HepG2 (cell line): ENCODE measurements at regions not wholly inside any gene's neighbourhood (a gene's known extent, or its start where the extent isn't known, plus 50 kb on each side); places are given as distances from the start of the nearest gene placed in this dataset.
"Not testable (repeated sequence)": the region's sequence is repeated elsewhere in the genome, so short reads cannot be mapped to it uniquely, and the experiment has no call there.

Experiments
- ATAC-seq: fragments of 200-7000 bp; cut with Tn5 transposase; 3 replicates; pipeline ENCODE4 v1.9.1; 2020; ENCODE audit warnings: mild to moderate bottlenecking, moderate library complexity
- BruUV-seq: library from RNA; stranded (reverse); fragments of 400-500 nt; replicated peaks from 2 replicates; lab custom pipeline; 2021; lab: Mats Ljungman, UMichigan
- CTCF ChIA-PET: fragments of 300-600 bp; formaldehyde crosslinking; extraction: SDS; loops from one replicate; lab custom pipeline; 2021; ENCODE audit warnings: low total read pairs, inconsistent platforms, low intra/inter-chr PET ratio; lab: Yijun Ruan, JAX
- POLR2A ChIA-PET: fragments of 350-600 bp; sonication (Branson Sonifier 250); formaldehyde crosslinking; loops from one replicate; lab custom pipeline; 2020; ENCODE audit warnings: antibody characterized with exemption, inconsistent platforms; lab: Yijun Ruan, JAX
- DNase-seq: peaks from one replicate; pipeline ENCODE4 v3.0.0-alpha.2; 2015; ENCODE audit warnings: low spot score
- FAIRE-seq: peaks from 3 replicates; lab custom pipeline; 2011; peaks lifted over from hg19 to GRCh38; lab: Jason Lieb, UNC
- H2AFZ ChIP-seq: one replicate; pipeline ENCODE4 v1.6.1; 2011; ENCODE audit warnings: low read length, inconsistent platforms
- H3K27ac ChIP-seq: fragments of 300-600 bp; 3 replicates; pipeline ENCODE4 v1.8.0; 2011; ENCODE audit warnings: mixed run types, mild to moderate bottlenecking, mixed read lengths, low read length, inconsistent platforms; ENCODE audit not compliant: insufficient read depth; ENCODE audit errors: extremely low read length
- H3K27me3 ChIP-seq, 2 experiments: fragments of 200-600 bp in 1 of 2; 2 replicates in 1 of 2; 3 replicates in 1 of 2; pipeline versions ENCODE4 v1.6.0 to v1.8.0; 2011; ENCODE audit warnings: low read length in 2 of 2, mild to moderate bottlenecking in 2 of 2, moderate library complexity in 2 of 2, inconsistent platforms in 1 of 2; ENCODE audit not compliant: insufficient read depth in 2 of 2, control insufficient read depth in 1 of 2
- H3K36me3 ChIP-seq, 2 experiments: fragments of 200-600 bp in 1 of 2; replicated peaks in 1 of 2; 2 replicates in 1 of 2; 3 replicates in 1 of 2; pipeline versions ENCODE4 v1.5.1 to v1.8.0; 2011; ENCODE audit warnings: low read length in 2 of 2, inconsistent platforms in 1 of 2; ENCODE audit not compliant: insufficient read depth in 2 of 2, control insufficient read depth in 1 of 2
- H3K4me1 ChIP-seq: 2 replicates; pipeline ENCODE4 v1.5.1; 2012; ENCODE audit warnings: low read length, inconsistent platforms; ENCODE audit not compliant: insufficient read depth
- H3K4me2 ChIP-seq: 2 replicates; pipeline ENCODE4 v1.6.0; 2011; ENCODE audit warnings: low read depth, low read length, inconsistent platforms
- H3K4me3 ChIP-seq, 3 experiments: fragments of 200-600 bp in 1 of 3; sonication (generic), shearing (Covaris generic) in 1 of 3; replicated peaks in 1 of 3; 2 replicates each; pipeline ENCODE4 v1.5.1; 2011 to 2016; ENCODE audit warnings: low read length in 3 of 3, inconsistent platforms in 2 of 3, low read depth in 2 of 3, mild to moderate bottlenecking in 2 of 3, control low read depth in 1 of 3, mixed read lengths in 1 of 3; ENCODE audit not compliant: insufficient read depth in 1 of 3
- H3K79me2 ChIP-seq: one replicate; pipeline ENCODE4 v1.6.1; 2011; ENCODE audit warnings: low read length, inconsistent platforms; ENCODE audit not compliant: insufficient read depth
- H3K9ac ChIP-seq: 2 replicates; pipeline ENCODE4 v1.6.0; 2011; ENCODE audit warnings: mild to moderate bottlenecking, low read depth, low read length, inconsistent platforms; ENCODE audit not compliant: insufficient read depth
- H3K9me3 ChIP-seq: 2 replicates; pipeline ENCODE4 v1.5.1; 2012; ENCODE audit warnings: mild to moderate bottlenecking, low read length
- H4K20me1 ChIP-seq: 2 replicates; pipeline ENCODE4 v1.6.0; 2011; ENCODE audit warnings: inconsistent platforms, mild to moderate bottlenecking, low read length, moderate library complexity; ENCODE audit not compliant: insufficient read depth
- WGBS: methylation state at CpG from one replicate; pipeline ENCODE4 v1.1.6; 2017; ENCODE audit warnings: low lambda C conversion rate; 5-methylcytosine and 5-hydroxymethylcytosine counted together
- in situ Hi-C: cut with HindIII; loops from 2 replicates; pipeline ENCODE4 v1.10.0; 2017; ENCODE audit warnings: low pct_unique_long_range_greater_than_20kb; ENCODE audit not compliant: extremely low pct_ligation_motif_present
- intact Hi-C: fragments of 100-400 bp; cut with micrococcal nuclease; formaldehyde crosslinking; loops from one replicate; pipeline ENCODE4 v1.10.0; 2022; ENCODE audit not compliant: unreplicated experiment

DNA sequence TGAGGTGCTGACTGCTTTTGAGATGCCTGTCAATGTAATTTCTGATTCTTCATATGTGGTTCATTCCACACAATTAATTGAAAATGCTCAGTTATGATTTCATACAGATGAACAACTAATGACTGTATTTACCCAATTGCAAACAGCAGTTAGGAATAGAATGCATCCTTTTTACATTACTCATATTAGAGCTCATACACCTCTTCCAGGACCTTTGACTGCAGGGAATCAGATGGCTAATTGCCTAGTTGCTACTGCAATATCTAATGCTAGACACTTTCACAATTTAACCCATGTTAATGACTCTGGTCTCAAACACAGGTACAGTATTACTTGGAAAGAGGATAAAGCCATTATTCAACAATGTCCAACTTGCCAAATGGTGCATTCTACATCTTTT is 141.9 kb upstream of the ZNF91 start:
- in situ Hi-C loops, H3K9ac ChIP-seq, ATAC-seq, H3K27me3 ChIP-seq, FAIRE-seq, CTCF ChIA-PET, H3K27ac ChIP-seq, H3K79me2 ChIP-seq, DNase-seq, H3K4me1 ChIP-seq, intact Hi-C loops, H3K4me3 ChIP-seq, POLR2A ChIA-PET, BruUV-seq, H3K4me2 ChIP-seq, H4K20me1 ChIP-seq, H3K36me3 ChIP-seq, H2AFZ ChIP-seq: not testable (repeated sequence)
- H3K9me3 ChIP-seq: peaks cover 81% of the 10 kb centered on the region

DNA sequence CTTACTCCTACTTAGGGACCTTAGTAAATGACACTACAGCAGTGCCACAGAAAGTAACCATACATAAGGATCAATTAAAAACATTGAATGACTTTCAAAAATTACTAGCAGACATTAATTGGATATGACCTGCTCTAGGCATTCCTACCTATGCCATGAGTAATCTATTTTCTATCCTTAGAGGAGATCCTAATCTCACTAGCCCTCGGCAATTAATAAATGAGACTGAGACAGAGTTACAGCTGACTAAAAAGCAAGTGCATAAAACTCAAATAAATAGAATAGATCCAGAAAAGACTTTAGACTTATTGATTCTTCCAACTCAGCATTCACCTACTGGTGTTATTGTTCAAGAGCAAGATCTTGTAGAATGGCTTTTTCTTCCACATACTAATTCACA is 141.1 kb upstream of the ZNF91 start:
- H3K79me2 ChIP-seq, H3K27ac ChIP-seq, DNase-seq, H4K20me1 ChIP-seq, ATAC-seq, BruUV-seq, POLR2A ChIA-PET, in situ Hi-C loops, FAIRE-seq, CTCF ChIA-PET, H3K27me3 ChIP-seq, H3K36me3 ChIP-seq, H3K4me3 ChIP-seq, H3K9ac ChIP-seq, intact Hi-C loops, H2AFZ ChIP-seq, H3K4me2 ChIP-seq, H3K4me1 ChIP-seq: not testable (repeated sequence)
- peaks cover 81% of the 10 kb centered on the region for H3K9me3 ChIP-seq
- WGBS: 0% methylated on average over 1 of the region's 1 CpG

DNA sequence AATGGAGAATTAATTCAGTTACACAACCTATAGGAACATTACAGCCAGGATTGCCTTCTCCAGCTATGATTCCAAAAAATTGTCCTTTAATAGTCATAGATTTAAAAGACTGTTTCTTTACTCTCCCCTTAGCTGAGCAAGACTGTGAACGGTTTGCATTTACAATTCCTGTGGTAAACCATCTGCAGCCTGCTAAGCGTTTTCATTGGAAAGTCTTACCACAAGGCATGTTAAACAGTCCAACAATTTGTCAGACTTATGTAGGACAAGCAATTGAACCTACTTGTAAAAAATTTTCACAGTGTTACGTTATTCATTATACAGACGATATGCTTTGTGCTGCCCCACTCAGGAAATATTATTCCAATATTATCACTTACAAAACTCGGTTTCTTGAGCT is 140.6 kb upstream of the ZNF91 start:
- H3K36me3 ChIP-seq, H3K9ac ChIP-seq, H3K4me1 ChIP-seq, in situ Hi-C loops, H2AFZ ChIP-seq, CTCF ChIA-PET, H3K27me3 ChIP-seq, ATAC-seq, H3K4me3 ChIP-seq, H3K27ac ChIP-seq, FAIRE-seq, BruUV-seq, intact Hi-C loops, POLR2A ChIA-PET, H3K4me2 ChIP-seq, H4K20me1 ChIP-seq, H3K79me2 ChIP-seq, DNase-seq: not testable (repeated sequence)
- WGBS: under 1% methylated on average over 5 of the region's 5 CpGs
- H3K9me3 ChIP-seq: peaks cover 80% of the 10 kb centered on the region

GRCh38 chr19:23533441-23533840 is 138.2 kb upstream of the ZNF91 start:
- H3K79me2 ChIP-seq, intact Hi-C loops, CTCF ChIA-PET, H3K4me2 ChIP-seq, FAIRE-seq, ATAC-seq, H3K4me3 ChIP-seq, H3K4me1 ChIP-seq, H2AFZ ChIP-seq, DNase-seq, in situ Hi-C loops, H3K36me3 ChIP-seq, H3K27me3 ChIP-seq, H4K20me1 ChIP-seq, BruUV-seq, H3K27ac ChIP-seq, POLR2A ChIA-PET, H3K9ac ChIP-seq: not testable (repeated sequence)
- peaks cover 82% of the 10 kb centered on the region for H3K9me3 ChIP-seq
- 85% methylated on average over 10 of the region's 30 CpGs for WGBS
